Activated effector memory CD4-positive, alpha-beta T cell treated with Interleukin-2 at 50 U/mL for 16 hours (primary cell): ENCODE measurements at regions not wholly inside any gene's neighbourhood (a gene's known extent, or its start where the extent isn't known, plus 50 kb on each side); places are given as distances from the start of the nearest gene placed in this dataset.
"Not testable (repeated sequence)": the region's sequence is repeated elsewhere in the genome, so short reads cannot be mapped to it uniquely, and the experiment has no call there.

Experiments used
- DNase-seq: peaks from one replicate; pipeline ENCODE4 v3.0.0-alpha.2; 2020

DNA sequence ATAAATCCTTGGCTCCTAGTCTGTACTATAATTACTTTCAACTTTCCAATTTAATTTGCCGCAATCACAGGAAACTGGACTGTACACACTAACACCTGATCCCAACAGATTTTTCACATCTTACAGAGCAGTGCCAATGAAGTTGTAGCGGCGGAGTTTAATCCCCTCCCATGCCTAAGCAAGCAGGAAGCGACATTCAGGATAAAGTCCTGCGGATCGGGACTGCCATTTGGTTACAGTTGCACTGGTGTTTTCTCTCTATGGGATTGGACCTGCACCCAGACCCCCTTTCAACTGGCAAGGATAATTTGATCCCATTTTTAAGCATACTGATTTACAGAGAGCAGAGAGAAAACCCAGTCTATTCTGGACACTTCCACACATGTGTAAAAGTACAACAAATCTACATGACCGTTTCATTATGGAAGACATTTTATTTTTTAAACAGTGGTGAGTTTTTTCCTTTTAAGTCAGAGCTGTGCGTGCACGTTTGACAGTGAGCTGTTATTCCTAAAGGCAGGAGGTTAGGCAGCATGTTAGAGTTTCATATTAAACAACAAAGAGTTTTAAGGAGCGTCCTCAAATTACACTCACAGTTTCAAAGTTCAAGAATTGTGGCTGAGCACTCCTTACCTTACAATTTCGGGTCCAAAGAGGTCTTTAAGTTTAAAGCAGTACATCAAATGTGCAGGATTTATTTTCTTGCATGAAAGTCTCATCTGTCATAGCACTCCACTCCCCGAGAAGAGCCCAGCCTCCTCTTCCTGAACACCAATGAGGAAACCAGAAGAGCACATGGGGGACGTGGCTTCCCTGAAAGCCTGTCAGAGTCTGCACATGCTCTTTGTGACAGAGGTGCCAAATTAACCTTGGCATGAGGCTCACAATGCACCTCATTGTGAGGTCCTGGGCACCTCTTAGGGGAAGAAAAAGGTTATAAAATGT, 141.6 kb upstream of the RFC3 start:
- DNase-seq = no peak

DNA sequence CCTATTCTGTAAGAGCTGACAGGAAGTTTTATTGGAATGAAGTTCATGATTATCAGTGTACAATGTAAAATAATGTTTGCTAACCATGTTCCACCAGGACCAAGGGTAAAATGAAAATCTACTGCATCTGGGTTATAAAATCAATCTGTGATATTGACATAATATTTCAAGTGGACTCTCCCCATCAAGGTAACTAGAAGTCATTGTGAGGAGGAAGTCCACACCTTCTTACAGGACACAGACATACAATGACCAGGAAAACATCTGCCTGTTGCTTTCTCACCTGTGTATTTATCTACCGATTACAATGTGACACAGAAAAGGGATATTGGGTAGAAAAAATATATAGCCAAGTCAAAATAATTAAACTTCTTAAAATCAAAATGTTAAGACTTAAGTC, 140.7 kb upstream of the RFC3 start:
- no peak for DNase-seq

DNA sequence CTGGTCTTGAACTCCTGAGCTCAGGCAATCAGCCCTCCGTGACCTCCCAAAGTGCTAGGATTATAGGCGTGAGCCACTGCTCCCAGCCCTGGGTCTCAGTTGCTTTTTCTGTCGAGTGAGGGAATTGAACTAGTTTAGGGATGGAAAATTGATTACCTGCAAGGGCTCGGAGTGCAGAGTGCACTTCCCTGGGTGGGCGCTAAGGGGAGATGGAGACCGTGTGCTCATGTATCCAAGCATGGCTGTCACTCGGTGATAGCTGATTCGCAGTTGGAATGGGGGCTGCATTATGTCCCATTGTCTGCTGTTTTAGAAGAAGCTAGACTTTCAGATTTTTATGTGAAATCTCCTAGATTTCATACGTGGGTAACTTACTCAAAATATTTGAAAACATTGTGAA, 139.9 kb upstream of the RFC3 start:
- no peak for DNase-seq

DNA sequence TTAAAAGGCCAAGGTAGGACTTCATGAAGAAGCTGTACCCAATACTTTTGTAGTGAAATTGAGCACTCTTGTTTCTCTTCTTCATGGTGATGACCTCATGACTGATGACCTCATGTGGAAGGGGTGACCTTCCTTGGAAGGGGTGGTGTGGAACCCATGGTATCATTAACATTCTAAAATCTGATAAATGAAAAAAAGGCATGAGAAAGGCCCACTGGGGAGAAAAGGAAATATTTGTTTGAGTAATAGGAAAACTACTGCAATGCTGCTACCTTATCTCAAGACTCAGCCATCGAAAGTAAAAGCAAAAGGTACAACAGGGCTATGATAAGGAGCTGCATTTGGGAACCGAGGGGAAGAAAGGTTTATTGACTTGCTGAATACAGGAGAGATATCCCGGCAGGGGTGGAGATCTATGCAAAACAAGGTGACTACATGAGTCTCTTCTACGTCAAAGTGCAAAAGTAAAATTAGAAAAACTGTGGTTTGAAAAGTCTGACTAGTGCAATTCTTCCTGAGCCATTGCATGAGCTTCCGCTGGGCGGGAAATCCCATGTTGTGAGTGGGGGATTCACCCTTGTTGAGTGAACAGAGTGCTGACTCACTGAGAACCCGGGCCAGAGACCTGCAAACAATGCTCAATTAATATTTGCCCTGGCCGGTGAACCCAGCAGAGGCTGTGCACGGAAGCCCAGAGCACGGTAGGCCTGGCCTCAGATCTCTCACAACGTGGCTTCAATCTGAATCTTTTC, 138.9 kb upstream of the RFC3 start:
- DNase-seq = peak; percentile 46

DNA sequence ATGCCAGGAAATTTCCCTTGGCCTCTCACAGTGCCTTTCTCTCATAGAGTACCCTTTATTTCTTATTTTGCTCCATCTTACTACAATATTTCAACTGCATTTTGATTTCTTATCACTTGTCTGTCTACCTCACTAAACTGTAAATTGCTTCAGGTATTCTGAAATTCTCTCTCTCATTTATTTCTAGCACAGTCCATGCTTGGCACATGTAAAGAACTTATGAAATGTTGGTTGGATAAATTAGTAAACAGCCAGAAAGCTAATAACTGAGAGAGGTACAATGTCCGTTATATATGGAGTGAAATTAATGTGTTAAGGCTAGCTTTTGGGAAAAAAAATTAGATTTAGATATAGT, 138.3 kb upstream of the RFC3 start:
- DNase-seq = no peak

DNA sequence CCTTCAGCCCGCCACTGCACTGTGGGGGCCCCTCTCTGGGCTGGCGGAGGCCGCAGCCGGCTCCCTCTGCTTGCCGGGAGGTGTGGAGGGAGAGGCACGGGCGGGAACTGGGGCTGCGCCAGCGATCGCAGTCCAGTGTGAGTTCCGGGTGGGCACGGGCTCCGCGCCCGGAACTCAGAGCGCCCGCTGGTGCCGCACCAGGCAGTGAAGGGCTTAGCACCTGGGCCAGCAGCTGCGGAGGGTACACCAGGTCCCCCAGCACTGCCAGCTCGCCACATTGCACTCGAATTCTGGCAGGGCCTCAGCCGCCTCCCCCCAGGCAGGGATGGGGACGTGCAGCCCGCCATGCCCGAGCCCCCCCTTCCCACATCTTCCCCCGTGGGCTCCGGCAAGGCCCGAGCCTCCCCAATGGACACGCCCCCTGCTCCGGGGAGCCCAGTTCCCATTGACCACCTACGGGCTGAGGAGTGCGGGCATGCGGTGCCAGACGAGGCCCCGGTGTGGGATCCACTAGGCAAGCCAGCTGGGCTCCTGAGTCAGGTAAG, 135.9 kb upstream of the RFC3 start:
- no peak for DNase-seq

DNA sequence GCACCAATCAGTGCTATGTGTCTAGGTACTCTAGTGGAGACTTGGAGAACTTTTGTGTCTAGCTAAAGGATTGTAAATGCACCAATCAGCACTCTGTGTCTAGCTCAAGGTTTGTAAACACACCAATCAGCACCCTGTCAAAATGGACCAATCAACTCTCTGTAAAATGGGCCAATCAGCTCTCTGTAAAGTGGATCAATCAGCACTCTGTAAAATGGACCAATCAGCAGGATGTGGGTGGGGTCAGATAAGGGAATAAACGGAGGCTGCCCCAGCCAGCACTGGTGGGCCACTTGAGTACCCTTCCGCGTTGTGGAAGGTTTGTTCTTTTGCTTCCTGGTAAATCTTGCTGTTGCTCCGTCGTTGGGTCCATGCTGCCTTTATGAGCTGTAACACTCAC, 135.3 kb upstream of the RFC3 start:
- not testable (repeated sequence) for DNase-seq

DNA sequence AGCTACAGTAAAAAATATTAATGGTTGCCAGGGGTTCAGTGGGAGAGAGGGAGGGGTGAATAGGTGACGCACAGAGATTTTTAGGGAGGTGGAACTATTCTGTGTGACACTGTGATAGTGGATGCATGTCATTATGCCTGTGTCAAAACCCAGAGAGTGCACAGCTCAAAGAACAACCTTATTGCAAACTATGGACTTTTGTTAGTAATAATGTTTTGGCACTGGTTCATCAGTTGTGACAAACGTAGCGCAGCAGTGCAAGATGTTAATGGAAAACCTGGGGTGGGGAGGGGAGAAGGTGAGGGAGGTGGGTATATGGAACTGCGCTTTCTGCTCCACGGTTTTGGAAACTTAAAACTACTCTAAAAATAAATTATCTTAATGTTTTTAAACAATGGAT, 134.6 kb upstream of the RFC3 start:
- DNase-seq = no peak

DNA sequence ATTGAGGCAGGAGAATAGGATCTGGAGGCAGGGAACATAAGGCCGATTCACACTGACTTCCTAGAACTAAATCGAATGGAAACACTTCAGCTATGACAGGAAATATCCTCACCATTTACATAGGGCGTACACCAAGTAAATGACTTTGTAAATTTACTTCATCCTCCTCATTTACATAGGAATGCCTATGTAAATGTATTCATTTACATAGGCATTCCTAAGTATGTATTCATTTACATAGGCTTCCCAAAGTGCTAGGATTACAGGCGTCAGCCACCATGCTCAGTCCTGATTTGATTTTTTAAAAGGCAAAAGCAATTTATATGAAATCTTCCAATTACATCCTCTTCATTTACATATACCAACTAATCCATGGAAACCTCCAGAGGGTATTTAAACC, 133.1 kb upstream of the RFC3 start:
- no peak for DNase-seq

DNA sequence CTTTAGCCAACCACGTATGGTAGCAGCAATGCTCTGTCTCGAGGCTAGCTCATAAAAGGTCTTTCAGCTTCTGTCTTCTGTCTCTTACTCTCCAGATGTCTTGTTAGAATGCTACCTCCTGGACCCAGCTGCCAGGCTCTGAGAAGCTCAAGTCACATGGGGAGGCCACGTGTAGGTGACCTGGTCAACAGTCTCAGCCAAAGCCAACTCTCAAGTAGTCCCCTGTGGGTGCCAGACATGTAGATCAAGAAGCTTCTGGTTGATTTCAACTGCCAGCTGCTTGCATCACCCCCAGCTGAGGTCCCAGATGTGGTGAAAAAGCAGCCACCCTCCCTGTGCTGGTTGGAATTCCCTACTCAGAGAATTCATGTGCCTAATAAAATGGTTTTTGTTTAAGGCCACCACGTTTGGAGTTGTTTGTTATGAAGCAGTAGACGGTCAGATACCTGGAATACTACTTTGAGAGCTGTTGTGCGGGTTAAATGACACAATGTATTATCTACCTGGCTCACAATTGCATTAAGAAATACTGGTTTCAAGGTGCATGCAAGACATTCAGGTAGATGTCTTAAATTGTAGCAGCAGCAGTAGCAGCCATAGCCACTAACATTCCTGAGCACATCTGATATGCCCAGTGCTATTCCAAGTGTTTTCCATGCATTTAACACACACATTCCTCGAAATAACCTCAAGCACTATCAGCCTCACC, 131.0 kb upstream of the RFC3 start:
- no peak for DNase-seq

DNA sequence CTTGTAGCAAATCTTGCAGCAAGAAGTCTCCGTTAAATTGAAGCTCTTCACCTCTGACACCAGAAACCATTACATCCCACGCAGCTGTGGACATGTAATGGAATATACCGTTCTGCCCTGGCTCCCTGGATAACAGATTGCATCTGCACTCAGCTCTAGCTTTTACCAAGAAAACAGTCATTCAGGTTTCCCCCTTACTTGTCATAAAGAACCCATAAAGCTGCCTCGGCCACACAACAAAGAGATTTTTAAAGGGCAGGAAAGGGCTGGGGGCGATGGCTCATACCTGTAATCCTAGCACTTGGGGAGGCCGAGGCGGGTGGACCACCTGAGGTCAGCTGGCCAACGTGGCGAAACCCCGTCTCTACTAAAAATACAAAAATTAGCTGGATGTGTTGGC, 127.6 kb upstream of the RFC3 start:
- no peak for DNase-seq

DNA sequence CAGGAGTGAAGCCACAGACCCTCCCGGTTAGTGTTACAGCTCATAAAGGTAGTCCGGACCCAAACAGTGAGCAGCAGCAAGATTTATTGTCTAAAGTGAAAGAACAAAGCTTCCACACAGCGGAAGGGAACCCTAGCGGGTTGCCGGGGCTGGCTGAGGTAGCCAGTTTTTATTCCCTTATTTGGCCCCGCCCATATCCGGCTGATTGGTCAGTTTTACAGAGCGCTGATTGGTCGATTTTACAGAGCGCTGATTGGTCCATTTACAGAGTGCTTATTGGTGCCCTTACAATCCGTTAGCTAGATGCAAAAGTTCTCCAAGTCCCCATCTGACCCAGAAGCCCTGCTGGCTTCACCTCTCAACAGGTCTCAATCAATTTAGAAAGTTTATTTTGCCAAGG, 126.0 kb upstream of the RFC3 start:
- no peak for DNase-seq

DNA sequence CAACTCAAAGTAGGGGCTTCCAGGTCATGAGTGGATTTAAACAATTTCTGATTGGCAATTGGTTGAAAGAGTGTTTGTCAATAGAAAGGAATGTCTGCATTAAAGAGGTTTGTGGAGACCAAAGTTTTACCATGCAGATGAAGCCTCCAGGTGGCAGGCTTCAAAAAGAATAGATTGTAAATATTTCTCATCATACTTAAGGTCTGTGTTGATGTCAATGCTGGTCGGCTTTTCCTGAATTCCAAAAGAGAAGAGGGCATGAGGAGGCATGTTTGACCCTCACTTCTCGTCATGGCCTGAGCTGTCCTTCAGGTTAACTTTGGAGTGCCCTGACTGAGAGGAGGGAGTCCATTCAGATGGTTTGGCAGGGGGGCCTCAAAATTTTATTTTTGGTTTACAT, 125.4 kb upstream of the RFC3 start:
- DNase-seq = no peak

DNA sequence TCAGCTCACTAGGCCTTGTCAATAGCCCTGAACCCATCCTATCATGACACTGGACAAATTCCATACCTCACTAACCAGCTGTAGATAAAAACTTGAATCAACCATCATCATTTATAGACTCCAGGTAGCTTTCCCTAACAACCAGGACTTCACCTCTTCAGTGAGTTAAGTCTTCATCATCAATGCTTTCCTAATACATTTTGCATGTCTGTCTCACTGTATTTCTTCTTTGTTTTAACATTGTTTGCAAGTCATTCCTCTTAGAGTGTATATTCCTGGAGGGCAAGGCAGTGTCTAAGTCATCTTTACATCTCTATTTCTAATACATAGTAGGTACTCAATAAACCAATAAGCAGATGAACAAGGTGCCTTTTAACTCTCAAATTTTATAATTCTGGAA, 123.4 kb upstream of the RFC3 start:
- no peak for DNase-seq

DNA sequence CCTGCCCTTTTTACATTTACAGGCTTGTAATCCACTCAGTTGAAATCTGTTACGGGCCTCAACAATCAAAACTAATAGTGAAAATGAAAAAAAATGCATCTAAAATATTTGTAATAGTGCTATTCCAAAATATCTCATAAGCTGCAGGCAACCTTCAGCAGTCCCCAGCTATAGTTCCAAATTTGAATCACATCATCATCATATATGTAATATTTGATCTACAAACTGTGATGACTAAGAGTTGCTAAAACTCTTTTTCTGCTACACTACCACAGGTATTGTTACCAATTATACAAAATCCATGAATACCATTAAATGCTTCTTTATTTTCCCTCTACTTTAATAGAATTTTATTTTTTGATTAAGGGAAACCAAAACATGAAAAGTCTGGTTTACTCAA, 121.4 kb upstream of the RFC3 start:
- no peak for DNase-seq

DNA sequence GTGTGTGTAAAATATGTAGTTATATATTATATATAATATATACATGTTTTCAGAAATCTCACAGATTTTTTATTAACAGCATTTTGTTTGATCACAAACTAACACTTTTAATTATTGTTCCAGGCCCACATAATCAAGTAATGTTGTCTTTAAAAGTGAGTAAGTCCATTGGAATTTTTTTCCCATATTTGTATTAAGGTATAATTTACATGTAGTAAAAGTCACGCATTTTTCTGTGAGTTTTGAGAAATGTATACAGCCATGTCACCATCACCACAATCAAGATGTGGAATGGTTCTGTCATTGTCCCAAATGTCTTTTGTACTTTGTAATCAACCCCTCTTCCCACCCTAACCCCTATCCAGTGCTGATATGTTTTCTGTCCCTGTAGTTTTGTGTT, 120.0 kb upstream of the RFC3 start:
- no peak for DNase-seq

DNA sequence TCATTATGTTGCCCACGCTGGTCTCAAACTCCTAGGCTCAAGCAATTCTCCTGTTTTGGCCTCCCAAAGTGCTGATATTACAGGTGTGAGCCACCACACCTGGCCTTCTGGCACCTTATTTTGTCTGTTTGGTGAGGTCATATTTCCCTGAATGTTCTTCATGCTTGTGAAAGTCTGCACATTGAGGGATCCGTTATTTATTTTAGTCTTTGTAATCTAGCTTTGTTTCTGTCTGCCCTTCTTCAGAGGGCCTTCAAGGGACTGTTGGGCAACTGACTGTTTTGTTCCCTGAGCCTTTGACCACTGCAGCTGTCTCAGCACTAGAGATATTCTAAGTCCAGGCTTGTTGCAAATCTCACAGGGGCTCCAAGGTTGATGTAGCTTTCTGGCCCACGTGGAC, 110.5 kb upstream of the RFC3 start:
- no peak for DNase-seq

DNA sequence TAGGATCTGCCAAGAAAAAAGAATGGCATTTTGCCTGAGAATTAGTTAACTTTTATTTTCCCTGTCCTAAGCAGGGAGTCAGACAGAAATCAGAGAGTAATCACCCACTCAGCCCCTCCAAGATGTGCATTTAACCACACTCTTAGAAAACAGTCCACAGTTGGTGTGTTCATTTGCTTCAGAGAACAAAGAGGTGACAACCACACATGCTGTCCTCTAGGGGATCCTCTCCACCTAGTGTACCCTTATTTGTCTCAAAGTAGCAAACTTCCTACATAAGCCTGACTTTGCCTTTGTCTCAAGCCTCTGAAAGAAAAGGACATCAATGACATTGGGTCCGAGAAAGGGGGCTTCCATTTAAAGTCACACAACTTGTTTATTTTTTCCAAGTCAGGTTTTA, 107.0 kb upstream of the RFC3 start:
- no peak for DNase-seq

DNA sequence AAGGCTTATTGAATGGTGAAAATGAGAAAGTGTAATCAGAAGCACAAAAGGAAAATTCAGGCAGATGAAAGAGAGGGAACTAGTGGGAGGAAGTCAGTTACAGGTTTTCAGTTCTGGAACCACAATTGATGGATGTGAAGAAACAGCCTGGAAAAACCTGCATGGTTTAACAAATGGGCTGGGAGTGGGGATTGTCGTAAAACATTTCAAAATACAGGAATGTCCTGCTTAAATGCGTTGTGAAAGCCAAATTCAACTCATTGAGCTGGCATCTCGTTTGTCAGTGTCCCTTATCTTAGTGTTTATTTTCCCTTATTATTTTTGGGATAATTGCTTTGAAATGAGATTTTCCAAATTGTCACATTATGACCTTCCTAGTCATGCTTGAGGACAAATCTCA, 106.5 kb upstream of the RFC3 start:
- DNase-seq = no peak

DNA sequence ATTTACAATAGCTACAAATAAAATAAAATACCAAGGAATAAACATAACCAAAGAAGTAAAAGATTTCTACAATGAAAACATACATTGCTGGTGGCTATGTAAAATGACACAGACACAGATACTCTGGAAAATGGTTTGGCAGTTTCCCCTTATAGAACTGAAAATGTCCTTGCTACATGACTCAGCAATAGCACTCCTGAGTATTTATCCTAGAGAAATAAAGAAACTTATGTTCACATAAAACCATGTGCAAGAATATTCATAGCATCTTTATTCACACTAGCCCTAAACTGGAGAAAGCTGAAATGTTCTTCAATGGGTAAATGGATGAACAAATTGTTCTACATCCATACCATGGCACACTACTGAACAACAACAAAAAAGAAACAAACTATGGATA, 100.2 kb upstream of the RFC3 start:
- no peak for DNase-seq

DNA sequence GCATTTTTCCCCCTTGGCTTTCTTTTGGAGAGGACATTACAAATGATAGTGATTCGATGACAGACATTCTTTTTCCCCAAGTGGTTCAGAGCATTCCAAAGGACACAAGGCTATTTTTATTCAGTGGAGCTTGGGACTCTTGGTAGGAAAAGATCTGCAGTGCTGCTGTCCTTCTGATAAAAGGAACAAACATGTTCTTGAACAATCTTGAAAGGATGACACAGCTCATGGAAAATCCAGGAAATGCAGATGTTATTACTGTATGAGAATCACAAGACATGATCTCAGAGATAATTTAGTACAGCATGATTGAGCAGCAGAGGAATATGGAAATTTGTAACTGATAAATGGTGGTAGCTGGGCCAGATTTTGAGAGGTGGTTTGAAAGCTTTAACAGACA, 96.2 kb upstream of the RFC3 start:
- no peak for DNase-seq

DNA sequence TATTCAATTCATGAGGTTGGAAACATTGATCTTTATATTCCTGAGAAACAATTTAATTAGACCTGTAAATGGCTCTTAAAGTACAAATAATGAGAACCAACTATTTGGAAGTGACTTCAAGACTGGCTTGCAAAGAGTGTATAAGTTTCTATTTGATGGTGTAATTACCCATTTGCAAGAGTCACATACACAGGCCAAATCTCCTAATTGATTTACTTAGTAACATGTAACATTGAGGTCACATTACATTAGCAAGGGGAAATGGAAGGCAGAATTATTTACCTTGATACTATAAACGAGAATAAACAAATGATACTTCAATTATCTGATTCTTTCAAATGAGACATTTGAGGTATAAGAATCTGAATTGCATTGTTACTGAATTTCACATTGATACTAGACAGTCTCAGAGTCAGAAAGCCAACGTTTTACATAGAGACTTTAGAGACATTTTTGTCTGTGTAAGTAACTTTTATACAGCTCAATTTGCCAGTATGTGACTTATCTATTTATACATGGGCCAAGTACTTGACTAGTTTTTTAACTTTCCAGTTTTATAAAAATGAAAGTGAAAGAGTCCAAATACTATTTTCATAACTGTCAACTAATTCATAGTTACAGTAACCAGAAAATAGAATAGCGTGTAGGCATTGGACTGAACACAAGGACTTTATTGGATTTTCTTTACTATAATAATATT, 95.6 kb upstream of the RFC3 start:
- DNase-seq = no peak

DNA sequence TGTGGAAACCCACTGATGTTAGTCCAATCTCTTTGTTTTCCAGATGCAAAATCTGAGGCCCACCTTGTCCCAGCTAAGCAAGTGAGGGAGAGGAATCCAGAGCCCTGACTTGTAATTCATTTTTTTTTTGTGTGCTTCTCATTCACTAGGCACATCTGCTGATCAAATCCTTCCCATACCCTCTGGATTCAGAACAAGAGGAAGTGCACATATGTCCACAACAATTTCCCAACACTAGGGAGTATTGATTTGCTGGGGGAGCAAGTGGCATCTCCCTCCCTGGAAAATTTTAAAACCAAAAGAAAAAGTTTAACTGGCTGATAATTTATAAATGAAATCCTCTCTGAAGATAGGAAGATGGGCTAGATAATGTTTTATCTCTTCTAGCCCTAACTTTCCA, 94.6 kb upstream of the RFC3 start:
- DNase-seq = no peak
